ENCODE measurements at regions not wholly inside any gene's neighbourhood (a gene's known extent, or its start where the extent isn't known, plus 50 kb on each side); places are given as distances from the start of the nearest gene placed in this dataset.

- no peak for TF ChIP-seq CTCF (conservative IDR thresholded peaks at IDR 0.05 in 1 of 2, IDR thresholded peaks at IDR 0.05 in 1 of 2; ENCODE audit: low read depth in 1 of 2, low read length in 2 of 2)
- no peak for TF ChIP-seq EZH2 (IDR thresholded peaks at IDR 0.05; ENCODE audit: low read length, missing control alignments)
Measured at GRCh38 chr4:160814726-160815125, 1349.1 kb downstream of the FSTL5 start.

All from fibroblast of lung (primary cell).